Common myeloid progenitor, CD34-positive (primary cell): ENCODE measurements at regions not wholly inside any gene's neighbourhood (a gene's known extent, or its start where the extent isn't known, plus 50 kb on each side); places are given as distances from the start of the nearest gene placed in this dataset.

Source experiments
- CTCF ChIA-PET: fragments of 350-600 bp; sonication (Branson Sonifier 250); formaldehyde crosslinking; loops from one replicate; lab custom pipeline; 2021; ENCODE audit warnings: antibody characterized with exemption; lab: Charles Lee
- POLR2A ChIA-PET: fragments of 350-600 bp; sonication (Branson Sonifier 250); formaldehyde crosslinking; loops from one replicate; lab custom pipeline; 2021; ENCODE audit warnings: antibody characterized with exemption; lab: Charles Lee
- DNase-seq, 3 donors: peaks; one replicate each; pipeline versions ENCODE4 v3.0.0 to v3.0.0-alpha.2; 2013
- H3K27ac ChIP-seq, 2 experiments: 1 replicate in 1 of 2; 2 replicates in 1 of 2; pipeline ENCODE4 v1.7.0; 2013; ENCODE audit warnings: inconsistent platforms in 2 of 2, low read length in 2 of 2, mild to moderate bottlenecking in 2 of 2, low read depth in 1 of 2, moderate library complexity in 1 of 2; ENCODE audit not compliant: severe bottlenecking in 2 of 2, insufficient read depth in 1 of 2, poor library complexity in 1 of 2
- H3K27me3 ChIP-seq, 5 experiments: replicated peaks in 2 of 5; 1 replicate in 3 of 5; 2 replicates in 2 of 5; pipeline versions ENCODE4 v1.6.1 to v1.7.0; 2013; ENCODE audit warnings: low read length in 4 of 5, mild to moderate bottlenecking in 2 of 5, moderate library complexity in 2 of 5, inconsistent platforms in 1 of 5; ENCODE audit not compliant: insufficient read depth in 5 of 5, control insufficient read depth in 4 of 5
- H3K36me3 ChIP-seq, 4 experiments: 1 replicate in 2 of 4; 2 replicates in 2 of 4; pipeline versions ENCODE4 v1.6.1 to v1.7.0; 2013; ENCODE audit warnings: low read length in 3 of 4, control low read depth in 1 of 4, mild to moderate bottlenecking in 1 of 4; ENCODE audit not compliant: control insufficient read depth in 4 of 4, insufficient read depth in 4 of 4
- H3K4me1 ChIP-seq, 4 experiments: 1 replicate in 3 of 4; 2 replicates in 1 of 4; pipeline versions ENCODE4 v1.6.1 to v1.7.1; 2013; ENCODE audit warnings: low read length in 3 of 4, mild to moderate bottlenecking in 3 of 4, control low read depth in 1 of 4, inconsistent platforms in 1 of 4, moderate library complexity in 1 of 4; ENCODE audit not compliant: control insufficient read depth in 4 of 4, insufficient read depth in 4 of 4; ENCODE audit errors: control extremely low read depth in 1 of 4
- H3K4me3 ChIP-seq, 7 experiments: 1 replicate in 4 of 7; 2 replicates in 3 of 7; pipeline versions ENCODE4 v1.5.1 to v1.7.0; 2013; ENCODE audit warnings: mild to moderate bottlenecking in 7 of 7, low read length in 6 of 7, moderate library complexity in 6 of 7, inconsistent platforms in 2 of 7, low read depth in 2 of 7, control low read depth in 1 of 7; ENCODE audit not compliant: insufficient read depth in 4 of 7, control insufficient read depth in 1 of 7; ENCODE audit errors: extremely low read depth in 1 of 7
- H3K9me3 ChIP-seq, 5 experiments: 1 replicate in 4 of 5; 2 replicates in 1 of 5; pipeline versions ENCODE4 v1.6.1 to v1.7.1; 2013; ENCODE audit warnings: low read length in 4 of 5, mild to moderate bottlenecking in 2 of 5, inconsistent platforms in 1 of 5, low read depth in 1 of 5, moderate library complexity in 1 of 5; ENCODE audit not compliant: control insufficient read depth in 4 of 5, insufficient read depth in 2 of 5; ENCODE audit errors: control extremely low read depth in 1 of 5
- WGBS: methylation state at CpG from one replicate; pipeline ENCODE4 v1.1.5; 2013; ENCODE audit not compliant: insufficient coverage; 5-methylcytosine and 5-hydroxymethylcytosine counted together

DNA sequence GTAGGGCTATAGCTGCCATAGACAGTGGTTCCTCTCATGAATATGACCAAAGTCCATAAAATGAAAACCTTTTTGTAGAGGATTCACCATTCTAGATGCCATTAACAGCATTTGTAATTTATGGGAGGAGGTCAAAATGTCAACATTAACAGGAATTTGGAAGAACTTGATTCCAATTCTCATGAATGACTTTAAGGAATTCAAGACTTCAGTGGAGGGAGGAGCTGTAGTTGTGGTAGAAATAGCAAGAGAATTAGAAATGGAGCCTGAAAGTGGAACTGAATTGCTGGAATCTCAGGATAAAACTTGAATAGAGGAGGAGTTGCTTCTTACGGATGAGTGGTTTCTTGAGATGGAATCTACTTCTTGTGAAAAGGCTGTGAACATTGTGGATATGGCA is 65.4 kb upstream of the ESRRG start:
- CTCF ChIA-PET: no interaction called here
- Histone ChIP-seq H3K27me3 (no peaks in the 10 kb centered on the region), H3K9me3 (no peaks in the 10 kb centered on the region), H3K36me3 (no peaks in the 10 kb centered on the region), H3K4me3 (no peak overlapping the region), H3K27ac (no peak overlapping the region), H3K4me1 (no peaks in the 10 kb centered on the region)
- no peak for DNase-seq
- 100% methylated on average over 1 of the region's 1 CpG for WGBS
- POLR2A ChIA-PET: no interaction called here

DNA sequence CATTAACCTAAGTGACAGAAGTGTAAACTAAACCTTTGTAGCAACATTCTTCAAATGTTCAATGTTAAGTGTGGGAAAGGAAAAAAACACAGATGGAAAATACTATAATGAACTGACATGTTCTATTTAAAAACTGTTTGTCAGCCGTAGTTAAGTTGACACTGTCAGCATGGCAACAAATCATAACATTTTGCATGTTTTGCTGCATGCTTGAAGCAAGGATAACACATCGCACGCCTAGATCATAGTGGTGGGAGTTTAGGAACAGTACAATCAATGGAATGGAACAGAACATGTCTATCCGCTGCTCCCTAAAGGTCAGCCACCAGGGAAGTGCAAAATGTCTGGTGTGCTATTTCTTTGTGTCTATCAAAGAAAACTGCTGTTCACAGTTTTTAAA is 62.5 kb upstream of the ESRRG start:
- DNase-seq: no peak
- H3K36me3 ChIP-seq: no peaks in the 10 kb centered on the region
- no peaks in the 10 kb centered on the region for H3K9me3 ChIP-seq
- WGBS: 98% methylated on average over 4 of the region's 4 CpGs
- H3K4me3 ChIP-seq: no peak overlapping the region
- POLR2A ChIA-PET: no interaction called here
- H3K27ac ChIP-seq: no peak overlapping the region
- no peaks in the 10 kb centered on the region for H3K4me1 ChIP-seq
- H3K27me3 ChIP-seq: no peaks in the 10 kb centered on the region
- CTCF ChIA-PET: no interaction called here

DNA sequence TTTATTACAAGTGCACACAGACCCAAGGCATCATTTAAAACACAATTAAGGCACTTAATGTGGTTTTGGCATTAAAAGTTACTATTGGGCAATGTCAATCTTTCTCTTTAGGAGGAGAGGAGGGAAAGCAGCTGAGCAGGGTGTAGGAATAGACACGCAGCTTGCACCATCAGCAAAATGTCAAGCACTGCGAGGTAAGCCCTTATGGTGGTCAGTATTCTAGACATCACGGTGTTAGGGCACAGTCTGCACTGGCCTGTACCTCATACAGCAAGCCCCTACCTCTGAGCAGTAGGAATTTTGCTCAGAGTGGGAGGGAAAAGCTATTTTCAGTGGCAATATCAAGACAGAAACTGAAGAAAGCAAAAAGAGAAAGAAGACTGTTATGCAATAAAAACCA is 62.0 kb upstream of the ESRRG start:
- no peaks in the 10 kb centered on the region for H3K36me3 ChIP-seq
- no peaks in the 10 kb centered on the region for H3K9me3 ChIP-seq
- no peaks in the 10 kb centered on the region for H3K27me3 ChIP-seq
- ChIA-PET POLR2A (no interaction called here), CTCF (no interaction called here)
- DNase-seq: no peak
- WGBS: 100% methylated on average over 2 of the region's 3 CpGs
- no peak overlapping the region for H3K27ac ChIP-seq
- H3K4me3 ChIP-seq: no peak overlapping the region
- no peaks in the 10 kb centered on the region for H3K4me1 ChIP-seq

DNA sequence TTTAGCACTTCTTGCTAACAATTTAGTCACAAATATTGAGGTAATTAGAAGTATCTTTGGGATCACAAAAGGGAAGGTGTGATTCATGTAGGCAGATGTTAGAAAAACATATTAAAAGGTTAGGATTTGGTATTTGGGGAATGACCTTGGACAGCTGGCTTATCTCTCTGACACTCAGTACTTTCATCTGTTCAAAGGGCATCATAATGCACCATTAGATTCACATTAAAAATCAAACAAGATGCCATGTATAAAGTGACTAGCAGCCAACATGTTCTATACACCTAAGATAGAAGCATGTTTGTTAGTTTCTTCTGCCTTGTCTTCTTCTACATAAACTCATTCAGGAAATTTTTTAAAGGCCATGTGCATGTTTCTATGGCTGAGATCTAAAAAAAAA is 56.5 kb upstream of the ESRRG start:
- no peaks in the 10 kb centered on the region for H3K4me1 ChIP-seq
- H3K27me3 ChIP-seq: no peaks in the 10 kb centered on the region
- ChIA-PET POLR2A (no interaction called here), CTCF (no interaction called here)
- H3K27ac ChIP-seq: no peak overlapping the region
- no peaks in the 10 kb centered on the region for H3K36me3 ChIP-seq
- DNase-seq: peak in 1 of 3 donors; percentile 0
- no peaks in the 10 kb centered on the region for H3K9me3 ChIP-seq
- H3K4me3 ChIP-seq: no peak overlapping the region

DNA sequence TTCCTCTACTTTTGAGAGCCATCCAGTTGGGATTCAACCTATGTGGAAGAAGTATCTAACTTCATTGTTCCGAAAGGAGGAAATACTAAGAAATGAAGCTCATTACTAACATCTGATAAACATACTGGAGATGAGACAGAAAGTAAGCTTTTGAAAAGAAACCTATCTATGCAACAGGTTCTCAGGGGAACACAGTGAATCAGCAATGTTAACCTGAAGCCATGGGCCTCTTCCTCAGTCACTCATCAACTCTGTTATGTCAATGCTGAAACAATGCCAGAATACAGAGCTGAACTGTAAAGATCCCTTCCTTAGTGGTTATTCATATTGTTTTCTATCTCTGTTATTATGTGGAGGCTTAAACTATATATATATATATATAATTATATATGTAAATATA is 55.5 kb upstream of the ESRRG start:
- no peak overlapping the region for H3K27ac ChIP-seq
- no peaks in the 10 kb centered on the region for H3K36me3 ChIP-seq
- H3K4me1 ChIP-seq: no peaks in the 10 kb centered on the region
- no peaks in the 10 kb centered on the region for H3K9me3 ChIP-seq
- DNase-seq: peak in 2 of 3 donors; percentile 37 to 40
- ChIA-PET POLR2A (no interaction called here), CTCF (no interaction called here)
- no CpG with 5 or more reads among the region's 1 CpG for WGBS
- H3K4me3 ChIP-seq: no peak overlapping the region
- no peaks in the 10 kb centered on the region for H3K27me3 ChIP-seq

DNA sequence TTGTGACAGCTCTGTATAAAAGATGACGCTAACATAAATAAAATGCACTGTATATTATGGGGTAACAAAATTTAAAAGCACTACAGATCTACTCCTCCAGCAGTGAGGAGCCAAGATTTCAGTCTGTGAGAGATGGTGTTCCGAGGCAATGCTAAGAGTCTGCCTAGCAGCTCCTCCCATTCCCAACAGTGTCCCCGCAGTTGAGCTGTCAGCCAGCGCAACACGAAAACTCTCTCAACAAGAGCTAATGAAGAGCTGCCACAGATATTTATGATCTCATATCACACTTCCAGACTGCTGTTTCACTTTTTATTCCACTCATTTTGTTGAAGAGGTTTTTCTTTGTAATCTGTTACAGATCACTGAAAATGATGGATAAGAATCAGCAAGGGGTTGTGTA is 53.9 kb upstream of the ESRRG start:
- Histone ChIP-seq H3K9me3 (no peaks in the 10 kb centered on the region), H3K4me1 (no peaks in the 10 kb centered on the region), H3K27ac (no peak overlapping the region), H3K36me3 (no peaks in the 10 kb centered on the region), H3K4me3 (no peak overlapping the region), H3K27me3 (no peaks in the 10 kb centered on the region)
- no peak for DNase-seq
- ChIA-PET CTCF (no interaction called here), POLR2A (no interaction called here)
- no CpG with 5 or more reads among the region's 5 CpGs for whole genome bisulfite sequencing
